GM10266 (cell line): ENCODE measurements at regions not wholly inside any gene's neighbourhood (a gene's known extent, or its start where the extent isn't known, plus 50 kb on each side); places are given as distances from the start of the nearest gene placed in this dataset.

ENCODE experiments used
- DNase-seq: peaks from one replicate; pipeline ENCODE4 v3.0.0; 2012; ENCODE audit errors: extremely low spot score
- CTCF ChIP-seq: IDR thresholded peaks from 2 replicates; pipeline ENCODE4 v1.5.1; 2012; ENCODE audit warnings: mild to moderate bottlenecking, low read depth; ENCODE audit not compliant: control insufficient read depth, insufficient read depth; ENCODE audit errors: missing control alignments

GRCh38 chr3:107062310-107062709 lies 314.9 kb upstream of the CCDC54 start:
- TF ChIP-seq CTCF, result no peak
- no peak for DNase-seq

GRCh38 chr3:107062787-107063186 lies 314.5 kb upstream of the CCDC54 start:
- DNase-seq, result no peak
- TF ChIP-seq CTCF, result no peak

GRCh38 chr3:107063351-107063750 lies 313.9 kb upstream of the CCDC54 start:
- DNase-seq, result no peak
- no peak for TF ChIP-seq CTCF

GRCh38 chr3:107064405-107065060 lies 312.7 kb upstream of the CCDC54 start:
- peak; percentile 92 for TF ChIP-seq CTCF
- peak; percentile 55 for DNase-seq

- no peak for DNase-seq
- TF ChIP-seq CTCF, result no peak
Measured at GRCh38 chr3:107065094-107065861, 312.0 kb upstream of the CCDC54 start.

- TF ChIP-seq CTCF, result no peak
- DNase-seq, result no peak
Measured at GRCh38 chr3:107067421-107067820, 309.8 kb upstream of the CCDC54 start.

GRCh38 chr3:107068980-107069379 lies 308.3 kb upstream of the CCDC54 start:
- DNase-seq, result no peak
- TF ChIP-seq CTCF, result no peak
